Gastrocnemius medialis (tissue), 4 donors: ENCODE measurements at regions not wholly inside any gene's neighbourhood (a gene's known extent, or its start where the extent isn't known, plus 50 kb on each side); places are given as distances from the start of the nearest gene placed in this dataset.

Experiments used
- ATAC-seq, 2 donors: fragments of 150-250 bp; one replicate each; pipeline ENCODE4 v1.9.1; 2016
- DNase-seq, 2 donors: peaks; one replicate each; pipeline ENCODE4 v3.0.0-alpha.2; 2019
- H3K27ac ChIP-seq, 4 donors: fragments of 200-600 bp; sonication (generic); 1 replicate in 1 of 4; 2 replicates in 3 of 4; pipeline ENCODE4 v1.5.1; 2016 to 2018; ENCODE audit warnings: mild to moderate bottlenecking in 2 of 4, moderate library complexity in 1 of 4
- H3K27me3 ChIP-seq, 3 donors: fragments of 200-600 bp; sonication (generic) in 2 of 3; 1 replicate in 1 of 3; 2 replicates in 2 of 3; pipeline versions ENCODE4 v1.5.1 to v1.6.0; 2016 to 2019; ENCODE audit warnings: mild to moderate bottlenecking in 1 of 3, moderate library complexity in 1 of 3
- H3K36me3 ChIP-seq, 2 donors: fragments of 200-600 bp; sonication (generic) in 1 of 2; one replicate each; pipeline ENCODE4 v1.5.1; 2017 to 2018
- H3K4me1 ChIP-seq, 2 donors: fragments of 200-600 bp; sonication (generic) in 1 of 2; one replicate each; pipeline ENCODE4 v1.5.1; 2016 to 2017; ENCODE audit warnings: mild to moderate bottlenecking in 2 of 2
- H3K4me3 ChIP-seq, 4 donors: fragments of 200-600 bp; sonication (generic) in 3 of 4; 1 replicate in 1 of 4; 2 replicates in 3 of 4; pipeline ENCODE4 v1.5.1; 2016 to 2019; ENCODE audit warnings: mild to moderate bottlenecking in 2 of 4
- H3K9me3 ChIP-seq, 3 donors: fragments of 200-600 bp; sonication (generic) in 2 of 3; 1 replicate in 1 of 3; 2 replicates in 2 of 3; pipeline ENCODE4 v1.5.1; 2016 to 2019
- CTCF ChIP-seq, 5 experiments: fragments of 450-650 bp in 3 of 5; fragments of 200-600 bp in 2 of 5; sonication (generic) in 2 of 5; IDR thresholded peaks in 4 of 5; conservative IDR thresholded peaks in 1 of 5; 1 replicate in 4 of 5; 2 replicates in 1 of 5; pipeline ENCODE4 v1.5.1; 2016 to 2019; ENCODE audit warnings: antibody characterized with exemption in 5 of 5, mild to moderate bottlenecking in 3 of 5, moderate library complexity in 3 of 5
- POLR2A ChIP-seq, 2 donors: fragments of 450-650 bp; IDR thresholded peaks; one replicate each; pipeline ENCODE4 v1.6.1; 2017; ENCODE audit warnings: antibody characterized with exemption in 2 of 2, mild to moderate bottlenecking in 2 of 2, moderate library complexity in 2 of 2
- in situ Hi-C, 4 donors: fragments of 200-750 bp; cut with MboI; loops; one replicate each; pipeline versions ENCODE4 v1.15.0 to v1.8.0; 2017; ENCODE audit warnings: low sequenced_read_pairs in 4 of 4
- intact Hi-C: fragments of 100-400 bp; cut with DNase I; formaldehyde crosslinking; loops from one replicate; pipeline ENCODE4 v1.15.1; 2023; ENCODE audit warnings: low total_unique reads

DNA sequence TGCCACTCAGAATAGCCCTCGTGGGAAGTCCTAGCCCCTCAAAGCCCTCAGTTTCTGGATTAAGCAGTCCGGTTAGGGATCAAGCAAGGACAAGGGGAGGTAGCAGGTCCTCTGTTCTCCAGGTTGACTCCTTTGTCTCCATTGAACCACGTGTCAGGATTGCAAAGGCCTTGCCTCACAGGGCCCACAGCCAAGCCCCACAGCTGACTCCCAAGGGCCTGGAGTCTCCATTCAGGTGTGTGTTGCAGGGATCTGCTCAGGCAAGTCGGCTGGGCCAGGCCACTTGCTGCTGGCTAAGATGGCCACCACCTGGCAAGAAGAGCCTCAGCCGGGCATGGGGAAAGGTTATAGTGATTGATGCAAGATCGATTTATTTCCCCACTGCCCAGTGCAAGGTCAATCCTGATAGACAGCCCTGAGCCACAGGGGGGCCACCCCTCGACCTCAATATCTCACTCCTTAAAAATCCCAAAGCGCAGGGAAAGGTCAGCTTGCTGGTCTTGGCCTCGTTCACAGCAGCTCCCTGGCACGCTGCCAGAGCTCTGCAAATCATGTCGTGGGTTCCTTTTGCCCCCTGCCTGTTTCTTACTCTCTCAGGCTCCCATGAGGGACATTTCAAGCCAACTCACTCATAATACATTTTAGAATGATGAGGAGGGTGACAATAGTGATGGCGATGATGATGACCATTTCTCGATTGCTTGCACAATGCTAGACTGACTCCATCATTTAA is 75.9 kb downstream of the EDN3 start:
- H3K9me3 ChIP-seq: no peaks in the 10 kb centered on the region
- no peak for ATAC-seq
- no peak for DNase-seq
- in situ Hi-C loops (loop anchor here in 1 of 4 donors (25.0 kb wide), 1 partner anchor 89 kb away; no protein-coding TSS in a partner anchor), intact Hi-C loops (no loop called here)
- no peak overlapping the region for H3K27ac ChIP-seq
- H3K27me3 ChIP-seq: peaks cover 0 to 4% (median 4%) of the 10 kb centered on the region in 3 donors
- no peaks in the 10 kb centered on the region for H3K4me1 ChIP-seq
- TF ChIP-seq POLR2A (IDR thresholded peaks at IDR 0.05): no peak
- no peak for TF ChIP-seq CTCF (IDR thresholded peaks at IDR 0.05 in 4 of 5, conservative IDR thresholded peaks at IDR 0.05 in 1 of 5)
- H3K36me3 ChIP-seq: no peaks in the 10 kb centered on the region
- no peak overlapping the region for H3K4me3 ChIP-seq

- no peaks in the 10 kb centered on the region for H3K36me3 ChIP-seq
- peaks cover 2 to 12% (median 10%) of the 10 kb centered on the region in 3 donors for H3K27me3 ChIP-seq
- H3K4me3 ChIP-seq: no peak overlapping the region
- H3K27ac ChIP-seq: no peak overlapping the region
- ATAC-seq (no peak), DNase-seq (no peak)
- intact Hi-C loops: no loop called here
- in situ Hi-C loops: loop anchor here in 1 of 4 donors (25.0 kb wide), 1 partner anchor 90 kb away; no protein-coding TSS in a partner anchor
- TF ChIP-seq CTCF (IDR thresholded peaks at IDR 0.05 in 4 of 5, conservative IDR thresholded peaks at IDR 0.05 in 1 of 5): no peak
- no peak for TF ChIP-seq POLR2A (IDR thresholded peaks at IDR 0.05)
- H3K9me3 ChIP-seq: no peaks in the 10 kb centered on the region
- no peaks in the 10 kb centered on the region for H3K4me1 ChIP-seq
These were observed 76.6 kb downstream of the EDN3 start for GRCh38 chr20:59376998-59377397.

DNA sequence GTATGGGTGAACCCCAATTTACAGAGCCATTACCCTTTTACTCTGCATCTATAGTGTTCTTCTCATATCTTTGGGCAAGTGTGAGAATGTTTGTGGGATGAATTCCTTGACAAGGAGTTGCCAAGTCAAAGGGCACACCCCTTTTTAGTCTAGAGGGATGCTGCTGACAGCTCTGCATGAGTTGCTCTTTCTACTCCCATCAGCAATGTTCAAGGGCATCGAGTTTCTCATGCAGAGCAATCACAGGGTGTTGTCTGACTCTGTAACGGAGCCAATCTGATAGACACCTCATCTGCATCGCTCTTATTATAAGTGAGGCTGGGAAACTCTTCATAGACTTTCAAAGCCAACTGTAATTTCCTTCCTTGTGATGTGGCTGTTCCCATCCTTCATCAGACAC is 77.4 kb downstream of the EDN3 start:
- H3K27ac ChIP-seq: no peak overlapping the region
- in situ Hi-C loops: loop anchor here in 1 of 4 donors (25.0 kb wide), 1 partner anchor 91 kb away; no protein-coding TSS in a partner anchor
- no peaks in the 10 kb centered on the region for H3K4me1 ChIP-seq
- DNase-seq (no peak), ATAC-seq (no peak)
- no peaks in the 10 kb centered on the region for H3K9me3 ChIP-seq
- H3K36me3 ChIP-seq: no peaks in the 10 kb centered on the region
- peaks cover 3 to 18% (median 16%) of the 10 kb centered on the region in 3 donors for H3K27me3 ChIP-seq
- intact Hi-C loops: no loop called here
- no peak overlapping the region for H3K4me3 ChIP-seq
- TF ChIP-seq POLR2A (IDR thresholded peaks at IDR 0.05) (no peak), CTCF (IDR thresholded peaks at IDR 0.05 in 4 of 5, conservative IDR thresholded peaks at IDR 0.05 in 1 of 5) (no peak)

DNA sequence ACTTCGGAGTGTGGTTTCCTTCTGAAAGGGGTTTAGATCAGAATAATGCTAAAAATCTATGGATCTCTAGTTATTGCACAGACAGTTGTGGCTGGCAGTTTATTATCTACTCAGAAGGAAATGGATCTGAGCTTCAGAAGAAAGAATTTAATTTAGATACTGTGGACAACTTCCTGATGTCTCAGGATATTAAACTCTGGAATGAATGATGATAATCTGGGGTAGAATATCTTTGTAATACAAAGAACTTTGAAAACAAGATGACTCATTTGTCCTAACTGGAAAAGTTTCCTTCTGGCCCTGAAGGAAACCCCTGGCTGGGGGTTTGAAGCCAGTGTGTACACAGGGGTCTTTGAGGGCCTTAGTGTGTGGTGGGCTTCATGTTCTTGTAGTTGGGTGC is 78.0 kb downstream of the EDN3 start:
- DNase-seq: no peak
- no peak for TF ChIP-seq CTCF (IDR thresholded peaks at IDR 0.05 in 4 of 5, conservative IDR thresholded peaks at IDR 0.05 in 1 of 5)
- no peak overlapping the region for H3K4me3 ChIP-seq
- no peaks in the 10 kb centered on the region for H3K4me1 ChIP-seq
- ATAC-seq: no peak
- no peak overlapping the region for H3K27ac ChIP-seq
- no peaks in the 10 kb centered on the region for H3K36me3 ChIP-seq
- H3K27me3 ChIP-seq: peaks cover 3 to 23% (median 21%) of the 10 kb centered on the region in 3 donors
- no peaks in the 10 kb centered on the region for H3K9me3 ChIP-seq
- in situ Hi-C loops: loop anchor here in 1 of 4 donors (25.0 kb wide), 1 partner anchor 91 kb away; no protein-coding TSS in a partner anchor
- intact Hi-C loops: no loop called here
